T-helper 1 cell treated with Interleukin-12 subunit alpha and Interleukin-12 subunit beta and Interleukin-4 antibody, amounts not matched to agents 30 μg/mL and 1 μg/mL, for 36 hours (primary cell): ENCODE measurements at regions not wholly inside any gene's neighbourhood (a gene's known extent, or its start where the extent isn't known, plus 50 kb on each side); places are given as distances from the start of the nearest gene placed in this dataset.

ENCODE experiments used
- H3K27ac Mint-ChIP-seq: one replicate; pipeline ENCODE4 v1.8.0; 2021; ENCODE audit warnings: mild to moderate bottlenecking, mixed read lengths
- H3K27me3 Mint-ChIP-seq: one replicate; pipeline ENCODE4 v1.8.0; 2021; ENCODE audit warnings: low read depth, mixed read lengths
- H3K36me3 Mint-ChIP-seq: one replicate; pipeline ENCODE4 v1.8.0; 2021; ENCODE audit warnings: low read depth, mixed read lengths
- H3K4me1 Mint-ChIP-seq: one replicate; pipeline ENCODE4 v1.8.0; 2021; ENCODE audit warnings: low read depth, mixed read lengths
- H3K4me3 Mint-ChIP-seq: one replicate; pipeline ENCODE4 v1.8.0; 2021; ENCODE audit warnings: mild to moderate bottlenecking, moderate library complexity, mixed read lengths
- H3K9me3 Mint-ChIP-seq: one replicate; pipeline ENCODE4 v1.8.0; 2021; ENCODE audit warnings: mixed read lengths

GRCh38 chr11:103651341-103651998 is 385.0 kb upstream of the DDI1 start:
- Mint-ChIP-seq H3K4me3 (no peak overlapping the region), H3K27me3 (no peaks in the 10 kb centered on the region), H3K36me3 (no peaks in the 10 kb centered on the region)

GRCh38 chr11:103652013-103652412 is 384.4 kb upstream of the DDI1 start:
- Mint-ChIP-seq H3K9me3 (no peaks in the 10 kb centered on the region), H3K27me3 (no peaks in the 10 kb centered on the region), H3K4me3 (no peak overlapping the region), H3K36me3 (no peaks in the 10 kb centered on the region), H3K4me1 (no peaks in the 10 kb centered on the region), H3K27ac (no peak overlapping the region)

More at GRCh38 chr11:103651341-103651998, 385.0 kb upstream of the DDI1 start:
- no peaks in the 10 kb centered on the region for H3K9me3 Mint-ChIP-seq
- H3K27ac Mint-ChIP-seq, result no peak overlapping the region
- H3K4me1 Mint-ChIP-seq, result no peaks in the 10 kb centered on the region

GRCh38 chr11:103656382-103656781 is 380.1 kb upstream of the DDI1 start:
- H3K4me3 Mint-ChIP-seq, result no peak overlapping the region
- no peaks in the 10 kb centered on the region for H3K9me3 Mint-ChIP-seq
- no peaks in the 10 kb centered on the region for H3K4me1 Mint-ChIP-seq
- H3K27ac Mint-ChIP-seq, result no peak overlapping the region
- no peaks in the 10 kb centered on the region for H3K27me3 Mint-ChIP-seq
- no peaks in the 10 kb centered on the region for H3K36me3 Mint-ChIP-seq

GRCh38 chr11:103659206-103659618 is 377.2 kb upstream of the DDI1 start:
- H3K9me3 Mint-ChIP-seq, result no peaks in the 10 kb centered on the region
- no peak overlapping the region for H3K4me3 Mint-ChIP-seq
- H3K4me1 Mint-ChIP-seq, result no peaks in the 10 kb centered on the region
- no peak overlapping the region for H3K27ac Mint-ChIP-seq
- H3K36me3 Mint-ChIP-seq, result no peaks in the 10 kb centered on the region
- H3K27me3 Mint-ChIP-seq, result no peaks in the 10 kb centered on the region

- Mint-ChIP-seq H3K27me3 (no peaks in the 10 kb centered on the region), H3K4me3 (no peak overlapping the region), H3K36me3 (no peaks in the 10 kb centered on the region), H3K27ac (no peak overlapping the region), H3K4me1 (no peaks in the 10 kb centered on the region), H3K9me3 (no peaks in the 10 kb centered on the region)
These were observed 376.7 kb upstream of the DDI1 start for GRCh38 chr11:103659743-103660142.

GRCh38 chr11:103661185-103661584 is 375.3 kb upstream of the DDI1 start:
- Mint-ChIP-seq H3K4me1 (no peaks in the 10 kb centered on the region), H3K36me3 (no peaks in the 10 kb centered on the region), H3K27me3 (no peaks in the 10 kb centered on the region), H3K9me3 (no peaks in the 10 kb centered on the region), H3K4me3 (no peak overlapping the region), H3K27ac (no peak overlapping the region)

- no peaks in the 10 kb centered on the region for H3K4me1 Mint-ChIP-seq
- no peak overlapping the region for H3K27ac Mint-ChIP-seq
- no peaks in the 10 kb centered on the region for H3K36me3 Mint-ChIP-seq
- no peaks in the 10 kb centered on the region for H3K9me3 Mint-ChIP-seq
- H3K27me3 Mint-ChIP-seq, result no peaks in the 10 kb centered on the region
- H3K4me3 Mint-ChIP-seq, result no peak overlapping the region
These were observed 374.4 kb upstream of the DDI1 start for GRCh38 chr11:103661991-103662390.

GRCh38 chr11:103662880-103663279 is 373.6 kb upstream of the DDI1 start:
- H3K9me3 Mint-ChIP-seq, result no peaks in the 10 kb centered on the region
- H3K4me3 Mint-ChIP-seq, result no peak overlapping the region
- H3K4me1 Mint-ChIP-seq, result no peaks in the 10 kb centered on the region
- no peaks in the 10 kb centered on the region for H3K27me3 Mint-ChIP-seq
- H3K36me3 Mint-ChIP-seq, result no peaks in the 10 kb centered on the region
- H3K27ac Mint-ChIP-seq, result no peak overlapping the region

- H3K36me3 Mint-ChIP-seq, result no peaks in the 10 kb centered on the region
- no peaks in the 10 kb centered on the region for H3K9me3 Mint-ChIP-seq
- H3K27me3 Mint-ChIP-seq, result no peaks in the 10 kb centered on the region
- no peak overlapping the region for H3K27ac Mint-ChIP-seq
- no peak overlapping the region for H3K4me3 Mint-ChIP-seq
- H3K4me1 Mint-ChIP-seq, result no peaks in the 10 kb centered on the region
These were observed 367.6 kb upstream of the DDI1 start for GRCh38 chr11:103668859-103669258.

GRCh38 chr11:103671143-103671651 is 365.2 kb upstream of the DDI1 start:
- no peaks in the 10 kb centered on the region for H3K27me3 Mint-ChIP-seq
- no peaks in the 10 kb centered on the region for H3K4me1 Mint-ChIP-seq
- no peaks in the 10 kb centered on the region for H3K36me3 Mint-ChIP-seq

GRCh38 chr11:103673773-103674172 is 362.7 kb upstream of the DDI1 start:
- Mint-ChIP-seq H3K4me3 (no peak overlapping the region), H3K27me3 (no peaks in the 10 kb centered on the region), H3K9me3 (no peaks in the 10 kb centered on the region), H3K4me1 (no peaks in the 10 kb centered on the region), H3K36me3 (no peaks in the 10 kb centered on the region), H3K27ac (no peak overlapping the region)

More at GRCh38 chr11:103671143-103671651, 365.2 kb upstream of the DDI1 start:
- H3K9me3 Mint-ChIP-seq, result no peaks in the 10 kb centered on the region
- H3K4me3 Mint-ChIP-seq, result no peak overlapping the region
- H3K27ac Mint-ChIP-seq, result no peak overlapping the region

GRCh38 chr11:103676413-103676812 is 360.0 kb upstream of the DDI1 start:
- Mint-ChIP-seq H3K4me3 (no peak overlapping the region), H3K27me3 (no peaks in the 10 kb centered on the region), H3K4me1 (no peaks in the 10 kb centered on the region), H3K36me3 (no peaks in the 10 kb centered on the region), H3K27ac (no peak overlapping the region), H3K9me3 (no peaks in the 10 kb centered on the region)

GRCh38 chr11:103680826-103681225 is 355.6 kb upstream of the DDI1 start:
- Mint-ChIP-seq H3K27ac (no peak overlapping the region), H3K4me3 (no peak overlapping the region), H3K4me1 (peaks cover 4% of the 10 kb centered on the region), H3K36me3 (no peaks in the 10 kb centered on the region), H3K9me3 (no peaks in the 10 kb centered on the region), H3K27me3 (no peaks in the 10 kb centered on the region)

GRCh38 chr11:103681855-103682254 is 354.6 kb upstream of the DDI1 start:
- H3K9me3 Mint-ChIP-seq, result no peaks in the 10 kb centered on the region
- H3K4me1 Mint-ChIP-seq, result peaks cover 4% of the 10 kb centered on the region
- no peak overlapping the region for H3K27ac Mint-ChIP-seq
- H3K36me3 Mint-ChIP-seq, result no peaks in the 10 kb centered on the region
- no peak overlapping the region for H3K4me3 Mint-ChIP-seq
- H3K27me3 Mint-ChIP-seq, result no peaks in the 10 kb centered on the region

- Mint-ChIP-seq H3K4me3 (no peak overlapping the region), H3K4me1 (peaks cover 4% of the 10 kb centered on the region), H3K27me3 (no peaks in the 10 kb centered on the region), H3K9me3 (no peaks in the 10 kb centered on the region), H3K36me3 (no peaks in the 10 kb centered on the region), H3K27ac (no peak overlapping the region)
These were observed 353.9 kb upstream of the DDI1 start for GRCh38 chr11:103682318-103683184.
